GM19324 (cell line): ENCODE measurements at regions not wholly inside any gene's neighbourhood (a gene's known extent, or its start where the extent isn't known, plus 50 kb on each side); places are given as distances from the start of the nearest gene placed in this dataset.

Experiments
- ATAC-seq: cut with Tn5 transposase; IDR thresholded peaks from one replicate; pipeline ENCODE4 v1.9.1; 2021; ENCODE audit warnings: mild to moderate bottlenecking, moderate library complexity; ENCODE audit not compliant: unreplicated experiment, low FRiP score

DNA sequence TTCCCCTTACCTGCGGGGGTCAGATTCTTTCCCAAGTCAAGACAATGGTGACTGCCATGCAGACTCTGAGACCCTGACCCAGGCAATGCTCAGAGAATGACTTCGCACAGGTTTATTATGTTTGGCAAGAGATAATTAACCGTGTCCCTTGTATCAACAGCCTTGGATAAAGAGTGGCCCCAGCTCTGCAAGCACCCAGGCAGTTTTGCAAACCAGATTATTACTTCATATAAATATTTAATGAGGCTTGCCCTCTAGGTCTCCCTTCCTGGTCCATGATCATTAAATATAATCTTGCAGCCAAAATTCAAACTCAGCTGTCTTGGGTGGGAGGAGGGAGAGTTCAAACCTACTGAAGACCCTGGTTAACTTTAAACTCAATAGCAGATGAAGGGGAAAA, 156.5 kb downstream of the ANKRD60 start:
- ATAC-seq: no peak

DNA sequence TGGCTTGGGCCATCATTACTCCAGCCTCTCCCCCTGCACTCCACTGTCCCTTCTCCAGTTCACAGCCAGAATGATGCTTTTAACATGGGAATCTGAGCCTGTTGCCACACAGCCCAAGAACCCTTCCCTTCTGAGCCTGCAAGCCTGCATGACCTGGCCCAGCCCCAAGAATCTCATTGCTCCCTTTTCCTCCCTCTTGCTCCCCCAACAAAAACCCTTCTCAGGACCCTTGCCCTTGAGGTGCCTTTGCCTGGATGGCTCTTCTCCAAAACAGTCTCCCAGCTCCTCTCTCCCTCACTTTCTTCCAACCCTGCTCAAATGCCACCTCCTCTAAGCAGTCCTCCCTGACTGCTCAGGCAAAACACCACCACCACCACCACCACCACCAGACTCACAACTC, 157.2 kb downstream of the ANKRD60 start:
- ATAC-seq: no peak

DNA sequence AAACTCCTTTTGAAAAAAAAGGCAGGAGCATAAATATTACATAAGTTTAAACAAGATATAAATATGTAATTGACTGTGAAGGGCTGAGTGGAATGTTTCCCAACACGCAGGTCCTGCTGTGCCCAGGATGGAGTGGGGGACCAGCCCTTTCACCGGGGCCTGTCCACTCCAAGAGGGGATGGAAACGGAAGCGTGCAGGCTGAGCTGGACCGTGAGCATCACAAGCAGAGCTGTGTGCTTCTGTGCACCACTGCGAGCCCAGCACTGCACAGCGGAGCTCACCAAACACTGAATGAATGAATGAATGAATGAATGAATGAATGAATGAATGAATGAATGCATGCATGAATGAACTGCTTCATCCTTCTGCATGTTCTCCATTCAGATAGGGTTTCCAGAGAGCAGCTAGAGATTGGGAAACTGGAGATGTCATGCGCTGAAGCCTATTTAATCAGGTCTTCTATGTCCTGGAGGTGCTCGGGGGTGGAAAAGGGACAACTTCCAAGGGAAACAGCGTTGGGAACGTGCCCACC, 157.7 kb downstream of the ANKRD60 start:
- ATAC-seq: no peak

DNA sequence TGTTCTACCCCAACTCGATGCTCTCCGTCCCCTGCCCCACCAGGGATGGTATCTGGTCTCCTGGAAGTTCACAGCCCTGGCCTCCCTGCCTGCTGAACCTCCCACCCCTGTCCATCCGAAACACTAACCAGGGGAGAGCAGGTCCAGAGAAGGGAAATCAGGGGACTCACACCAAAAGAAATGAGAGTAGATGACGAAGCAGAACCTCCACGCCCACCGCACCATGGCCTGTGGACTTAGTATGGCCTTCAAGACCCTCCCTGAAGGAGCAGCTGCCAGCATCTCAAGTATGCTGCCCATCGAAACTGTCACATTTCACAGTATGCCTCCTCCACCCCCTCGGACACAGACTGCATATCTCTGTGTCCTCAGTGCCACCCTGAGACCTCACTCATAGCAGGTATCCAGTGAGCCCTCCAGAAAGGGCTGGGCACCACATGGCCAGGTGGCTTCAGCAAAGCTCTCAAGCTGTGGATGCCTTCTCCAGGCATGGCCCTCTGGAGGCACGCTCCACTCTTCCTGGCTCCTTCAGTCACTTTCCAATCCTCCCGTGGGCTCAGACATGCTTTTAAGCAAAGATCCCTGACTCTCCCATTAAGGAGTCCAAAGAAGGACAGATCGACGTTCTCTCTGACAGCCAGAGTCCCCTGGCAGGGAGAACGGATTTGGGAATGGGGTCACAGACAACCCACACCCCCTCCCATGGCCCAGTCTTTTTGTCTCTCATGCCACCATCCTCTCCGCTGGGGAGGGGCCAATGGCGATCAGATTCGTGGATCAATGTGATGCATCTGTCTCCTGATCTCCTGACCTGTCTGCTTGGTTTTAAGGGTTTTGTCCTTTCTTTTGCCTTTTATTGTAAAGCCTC, 158.4 kb downstream of the ANKRD60 start:
- no peak for ATAC-seq

DNA sequence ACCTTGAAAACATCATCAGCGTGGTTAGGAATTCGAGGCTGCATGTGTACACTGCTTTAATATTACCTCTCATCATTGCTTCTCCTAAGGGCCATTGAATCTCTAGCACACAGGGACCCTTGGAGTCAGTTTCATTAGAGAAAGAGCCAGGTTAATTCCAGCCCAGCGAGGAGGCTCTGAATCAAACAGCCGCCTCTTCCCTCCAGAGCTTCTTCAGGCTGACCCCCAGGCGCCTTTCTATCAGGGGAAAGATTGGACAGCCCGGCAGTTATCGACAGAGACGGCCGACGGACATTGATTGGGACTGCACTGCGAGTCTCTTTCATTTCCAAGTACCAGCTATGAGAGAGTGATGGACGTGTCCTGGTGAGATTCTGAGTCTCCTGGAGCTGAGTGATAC, 159.2 kb downstream of the ANKRD60 start:
- ATAC-seq: no peak

DNA sequence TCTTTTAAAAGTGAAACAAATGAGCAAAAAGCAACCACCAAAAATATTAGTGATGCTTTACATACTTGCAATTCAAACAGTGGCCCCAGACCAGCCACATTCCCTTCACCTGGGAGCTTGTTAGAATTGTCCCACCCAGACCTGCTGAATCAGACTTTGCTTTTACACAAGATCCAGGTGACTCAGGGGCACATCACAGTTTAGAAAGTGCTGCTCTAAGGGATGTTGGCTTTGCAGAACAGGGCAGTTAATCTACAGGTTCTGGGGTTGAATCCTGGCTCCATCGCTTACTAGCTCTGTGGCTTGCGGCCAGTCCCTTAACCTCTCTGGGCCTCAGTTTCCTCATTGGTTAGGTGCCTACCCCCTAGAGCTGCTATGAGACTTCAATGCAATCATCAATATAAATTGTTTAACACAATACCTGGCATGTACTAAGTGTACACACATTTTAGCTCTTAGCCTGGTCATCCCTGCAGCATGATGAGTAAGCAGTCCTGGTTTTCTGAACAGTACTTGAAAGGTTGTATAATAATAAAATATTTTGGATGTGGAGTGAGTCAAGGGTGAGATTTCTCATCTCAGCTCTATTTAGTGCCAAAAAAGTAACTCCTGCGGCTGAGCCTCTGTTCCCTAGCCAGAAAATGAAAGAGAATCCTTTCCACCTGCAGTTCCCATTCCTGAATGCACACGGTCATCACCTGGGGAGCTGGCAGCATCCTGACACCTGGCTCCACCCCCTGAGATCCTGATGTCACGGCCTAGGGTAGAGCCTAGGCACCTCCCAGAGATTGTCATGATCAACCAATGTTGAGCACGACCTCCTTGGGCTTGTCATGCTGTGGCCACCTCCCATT, 162.7 kb downstream of the ANKRD60 start:
- ATAC-seq: no peak

DNA sequence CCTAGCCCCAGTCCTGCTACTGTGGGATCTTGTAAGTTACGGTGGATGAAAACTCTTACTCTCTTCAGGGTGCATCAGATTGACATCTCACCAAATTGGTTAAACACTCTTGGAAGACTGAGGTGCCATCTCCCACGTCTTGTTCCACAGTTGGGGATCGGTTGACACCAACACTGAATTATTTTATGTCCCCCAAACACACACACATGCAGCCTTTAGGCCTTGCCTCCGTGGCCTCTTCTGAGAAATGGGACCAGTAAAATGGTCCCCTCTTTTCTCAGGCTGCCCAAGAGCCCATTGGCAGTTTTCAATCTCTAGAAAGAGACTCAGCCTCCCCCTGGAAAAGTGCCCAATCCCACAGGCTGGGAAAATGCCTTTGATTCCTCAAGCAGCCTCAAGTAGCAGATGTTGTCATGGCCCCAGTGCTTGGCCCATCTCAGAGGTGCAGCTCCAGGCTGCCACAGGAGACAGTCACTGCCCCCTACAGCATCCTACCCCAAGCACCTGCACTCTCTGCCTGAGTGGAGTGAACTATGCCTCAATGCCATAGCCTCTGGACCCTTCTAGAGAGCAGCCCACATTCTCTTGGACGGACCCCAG, 163.9 kb downstream of the ANKRD60 start:
- no peak for ATAC-seq

DNA sequence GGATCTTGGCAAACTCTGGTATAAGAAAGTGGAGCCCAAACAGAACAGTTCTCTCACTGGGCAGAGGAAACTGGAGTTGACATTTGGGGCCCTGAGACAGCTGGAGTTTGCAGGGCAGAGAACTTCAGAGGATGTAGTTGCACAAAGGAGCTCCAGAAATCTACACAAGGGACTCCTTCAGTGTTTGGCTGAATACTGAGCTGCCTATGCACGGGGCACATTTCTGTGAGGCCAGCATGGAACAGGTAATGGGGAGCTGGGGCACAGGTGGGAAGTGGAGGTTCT, 169.3 kb downstream of the ANKRD60 start:
- ATAC-seq: no peak

DNA sequence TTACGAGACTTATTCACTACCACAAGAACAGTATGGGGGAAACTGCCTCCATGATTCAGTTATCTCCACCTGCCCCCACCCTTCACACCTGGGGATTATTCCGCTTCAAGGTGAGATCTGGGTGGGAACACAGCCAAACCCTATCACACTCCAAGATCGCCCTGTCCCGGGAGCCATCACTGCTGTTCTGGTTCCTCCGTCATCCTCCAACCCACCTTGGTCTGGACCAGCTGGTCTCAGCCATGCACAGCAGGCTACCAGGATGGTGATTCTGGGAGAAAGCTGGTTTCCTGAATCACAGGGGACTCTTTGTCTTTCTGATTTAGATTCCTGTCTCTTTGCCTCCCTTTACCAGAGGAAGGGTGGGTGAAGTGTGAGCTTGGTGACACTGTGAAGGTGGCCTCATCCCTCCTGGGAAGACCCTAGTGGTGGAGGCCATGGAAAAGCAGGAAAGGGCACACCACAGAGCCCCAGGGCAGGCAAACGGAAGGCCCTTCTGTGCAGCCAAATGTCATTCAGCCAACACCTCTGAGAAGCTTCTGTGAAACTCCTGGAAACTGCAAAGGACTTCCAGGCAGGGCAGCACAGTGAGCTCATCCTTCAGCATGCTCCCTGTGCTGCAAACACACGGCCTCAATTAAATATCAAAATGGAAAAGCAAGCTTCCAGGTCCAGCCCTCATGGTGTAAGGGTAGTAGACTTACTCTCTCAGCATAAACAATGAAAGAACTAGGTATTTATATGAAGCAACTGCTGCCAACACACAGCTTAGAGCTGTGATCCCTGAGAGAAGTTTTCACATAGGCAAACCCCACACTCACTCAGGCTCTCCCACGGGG, 169.8 kb downstream of the ANKRD60 start:
- no peak for ATAC-seq

DNA sequence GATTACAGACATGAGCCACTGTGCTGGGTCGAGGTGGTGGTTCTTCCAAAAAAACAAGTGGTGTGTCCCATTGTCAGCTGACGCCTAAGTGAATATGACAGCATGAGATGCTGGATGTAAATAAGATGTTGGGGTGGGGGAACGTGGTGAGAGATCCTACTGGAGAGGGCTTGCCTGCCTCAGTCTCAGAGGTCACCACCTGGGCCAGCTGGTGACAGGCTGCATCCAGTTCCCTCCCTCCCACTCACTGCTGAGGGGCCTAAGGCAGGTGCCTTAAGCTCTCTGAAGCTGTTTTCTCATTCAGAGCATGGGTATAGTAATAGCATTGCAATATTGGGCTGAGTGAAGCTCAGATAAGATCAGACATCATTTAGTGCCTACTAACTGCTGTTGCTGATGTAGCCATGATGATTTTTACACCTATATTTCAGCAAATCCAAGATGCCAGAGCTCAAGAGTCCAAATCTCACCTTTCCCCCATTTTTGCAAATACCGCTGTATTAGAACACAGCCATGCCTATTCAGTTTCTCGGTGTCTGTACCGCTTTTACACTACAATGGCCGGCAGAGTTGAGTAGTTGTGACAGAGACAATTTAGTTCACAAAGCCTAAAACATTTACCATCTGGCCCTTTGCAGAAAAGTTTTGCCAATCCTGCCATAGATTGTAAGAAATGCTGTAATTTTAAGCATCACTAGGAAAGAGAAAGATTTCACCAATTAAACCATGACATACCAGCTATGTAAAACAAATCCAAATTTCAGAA, 171.3 kb downstream of the ANKRD60 start:
- ATAC-seq: no peak

DNA sequence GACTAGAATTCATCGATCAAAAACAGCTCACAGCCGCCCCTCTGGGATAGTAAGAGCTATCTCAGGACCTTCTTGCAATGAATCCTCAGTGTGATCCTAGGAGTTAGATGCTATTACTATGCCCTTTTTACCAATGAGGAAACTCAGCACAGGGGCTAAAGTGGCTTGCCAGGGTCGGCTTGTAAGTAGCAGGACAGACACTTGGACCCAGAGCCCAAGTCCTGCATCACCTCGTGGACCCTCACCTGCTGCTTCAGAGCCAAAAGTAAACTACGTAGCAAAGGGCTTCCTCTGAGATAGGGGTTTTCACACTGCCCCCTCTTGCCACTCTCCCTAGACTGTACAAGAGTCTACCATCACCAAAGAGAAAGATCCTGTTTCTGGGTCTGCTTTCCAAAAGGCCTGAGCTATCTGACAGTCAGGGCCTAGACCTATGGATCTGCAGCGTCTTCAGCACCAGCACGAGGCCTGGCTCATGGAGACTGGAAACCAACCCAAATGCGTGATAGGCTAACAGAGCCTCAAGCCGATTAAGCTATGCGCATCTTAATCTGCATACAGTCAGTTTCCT, 172.3 kb downstream of the ANKRD60 start:
- no peak for ATAC-seq

DNA sequence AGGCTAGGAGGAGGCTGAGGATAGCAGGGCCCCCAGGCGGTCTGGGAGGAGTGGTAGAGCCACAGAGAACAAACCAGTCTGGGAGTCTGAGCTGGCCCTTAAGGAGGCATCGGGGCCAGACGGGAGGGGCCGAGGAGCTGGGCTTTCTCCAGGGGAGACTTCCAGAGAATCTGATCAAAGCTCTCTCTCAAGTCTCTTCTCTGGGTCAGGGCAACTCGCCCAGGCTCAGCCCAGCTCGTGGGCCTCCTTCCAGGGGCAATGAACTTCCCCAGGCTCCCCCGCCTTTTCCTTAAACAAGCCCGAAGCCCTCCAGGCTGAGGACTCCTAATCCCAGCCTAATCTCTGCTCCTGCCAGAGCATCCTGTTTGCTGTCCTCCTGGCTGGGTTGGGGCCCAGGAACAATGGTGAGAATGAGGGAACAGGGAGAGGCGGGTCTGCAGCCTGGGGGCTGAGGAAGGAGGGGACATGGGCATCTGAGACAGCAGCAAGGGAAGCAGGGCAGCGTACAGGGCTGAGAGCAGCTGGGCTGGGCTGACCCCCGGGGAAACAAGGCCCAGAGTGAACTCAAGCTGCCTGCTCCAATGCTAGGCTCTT, 173.6 kb downstream of the ANKRD60 start:
- ATAC-seq: no peak

DNA sequence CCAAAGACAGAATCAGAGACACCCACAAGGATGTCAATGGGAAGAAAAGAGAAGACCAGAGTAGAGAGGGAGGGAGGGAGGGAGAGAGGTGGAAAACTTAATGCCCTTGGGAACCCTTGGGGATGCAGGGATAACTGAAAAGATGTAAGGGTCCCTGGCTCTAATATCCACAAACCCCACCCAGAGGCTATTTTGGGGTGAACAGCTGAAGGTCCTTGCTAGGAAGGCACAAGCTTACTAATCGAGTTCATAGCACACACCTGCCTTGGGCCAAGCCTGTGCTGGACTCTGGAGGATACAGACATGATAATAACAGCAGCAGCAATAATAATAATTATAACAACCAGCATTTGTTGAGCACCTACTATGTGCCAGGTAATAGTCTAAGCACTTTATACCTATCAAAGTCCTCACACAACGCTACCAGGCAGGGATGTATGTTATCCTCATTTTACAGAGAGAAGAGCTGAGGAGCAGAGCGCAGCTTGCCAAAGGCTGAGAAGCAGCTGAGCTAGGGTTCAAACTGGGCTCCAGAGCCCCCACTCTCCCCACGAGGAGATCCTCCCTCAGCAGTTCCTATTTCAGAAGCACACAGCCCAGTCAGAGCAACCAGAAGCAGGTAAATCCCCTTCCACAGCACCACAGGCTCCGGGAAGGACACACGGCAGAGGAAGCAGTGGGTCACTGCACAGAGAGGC, 174.2 kb downstream of the ANKRD60 start:
- ATAC-seq: no peak

DNA sequence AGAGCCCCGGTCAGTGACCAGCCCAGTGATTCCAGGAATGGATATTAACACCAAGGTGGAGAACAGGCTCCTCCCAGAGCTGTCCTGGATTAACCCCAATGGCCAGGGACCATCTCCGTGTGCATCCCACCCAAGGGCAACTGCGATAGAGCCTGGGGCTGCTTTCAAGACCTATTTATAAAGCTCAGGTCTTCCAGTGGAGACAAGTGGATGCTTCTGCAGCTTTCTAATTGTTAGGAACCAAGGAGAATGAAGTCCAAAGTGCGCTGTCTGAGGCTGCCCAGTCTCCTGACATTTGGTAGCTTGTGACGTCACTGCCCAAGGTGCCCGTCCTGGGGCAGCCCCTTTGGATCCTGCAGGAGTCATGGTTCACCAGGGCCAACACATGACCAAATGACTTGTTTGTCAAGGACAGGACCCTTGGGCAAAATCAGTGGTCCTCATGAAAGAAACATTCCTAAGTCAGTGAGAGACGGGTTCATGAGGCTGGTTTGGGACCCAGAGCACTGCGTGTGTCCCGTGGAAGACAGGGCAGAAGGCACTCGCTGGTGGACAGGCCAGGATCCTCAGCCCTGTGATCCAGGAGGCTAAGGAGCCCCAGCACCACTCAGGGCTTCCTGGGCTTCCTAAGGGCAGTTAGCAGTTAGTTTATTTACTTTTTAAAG, 174.9 kb downstream of the ANKRD60 start:
- ATAC-seq: no peak

DNA sequence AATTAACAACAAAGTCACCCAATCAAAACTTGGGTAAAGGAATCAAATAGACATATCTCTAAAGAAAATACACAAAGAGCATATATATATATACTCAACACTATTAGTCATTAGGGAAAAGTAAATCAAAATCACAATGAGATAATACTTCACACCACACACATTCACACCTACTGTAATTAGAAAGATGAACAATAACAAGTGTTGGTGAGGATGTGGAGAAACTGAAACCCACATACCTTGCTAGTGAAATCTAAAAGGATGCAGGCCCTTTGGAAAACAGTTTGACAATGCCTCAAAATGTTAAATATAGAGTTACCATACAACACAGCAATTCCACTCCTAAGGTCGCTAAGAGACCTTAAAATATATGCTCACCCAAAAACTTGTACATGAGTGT, 177.1 kb downstream of the ANKRD60 start:
- ATAC-seq: no peak

DNA sequence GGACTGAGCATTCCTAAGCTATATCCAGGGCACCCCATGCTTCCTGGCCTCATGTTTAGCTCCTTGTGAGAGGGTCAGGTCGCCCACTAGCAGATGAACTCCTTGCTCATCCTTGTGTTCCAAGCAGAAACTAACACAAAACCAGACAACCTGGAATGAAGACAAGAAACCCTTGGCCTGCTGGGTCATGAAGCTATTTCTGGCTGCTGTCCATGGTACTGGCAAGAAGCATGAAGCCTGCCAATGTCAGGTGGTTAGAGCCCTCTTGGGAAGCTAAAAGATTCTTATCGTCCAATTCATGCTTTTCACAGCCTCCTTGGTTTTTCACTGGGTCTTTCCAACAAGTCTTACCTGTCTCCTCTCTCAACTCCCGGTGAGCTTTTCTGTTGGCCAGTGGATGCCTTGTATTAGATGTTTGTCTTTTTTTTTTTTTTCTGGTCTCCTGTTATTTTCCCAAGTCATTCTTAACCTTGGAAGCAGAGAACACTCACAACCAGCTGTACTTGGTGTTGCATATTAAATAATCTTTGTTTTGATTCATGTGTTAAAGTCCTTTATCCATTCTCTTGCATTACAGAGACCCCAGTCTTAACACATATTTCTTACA, 180.3 kb downstream of the ANKRD60 start:
- no peak for ATAC-seq

DNA sequence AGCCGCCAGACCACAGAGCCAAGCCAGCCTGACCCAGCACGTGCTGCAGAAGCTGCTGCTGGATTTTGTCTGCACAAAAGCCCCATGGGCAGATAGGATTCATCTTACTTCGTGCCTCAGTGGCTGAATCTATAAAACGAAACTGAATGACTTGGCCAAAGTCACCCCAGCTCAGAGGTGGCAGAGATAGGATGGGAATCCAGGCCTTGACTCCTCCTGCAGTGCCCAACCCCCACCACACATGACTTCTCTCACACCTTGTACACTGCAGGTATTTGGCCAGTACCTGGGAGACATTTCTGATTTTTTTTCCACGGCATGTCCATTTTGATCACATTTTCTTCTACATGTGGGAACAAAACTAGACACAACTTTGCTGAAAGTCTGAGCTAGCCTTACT, 182.1 kb downstream of the ANKRD60 start:
- ATAC-seq: no peak
